ENCODE measurements at regions not wholly inside any gene's neighbourhood (a gene's known extent, or its start where the extent isn't known, plus 50 kb on each side); places are given as distances from the start of the nearest gene placed in this dataset.

DNA sequence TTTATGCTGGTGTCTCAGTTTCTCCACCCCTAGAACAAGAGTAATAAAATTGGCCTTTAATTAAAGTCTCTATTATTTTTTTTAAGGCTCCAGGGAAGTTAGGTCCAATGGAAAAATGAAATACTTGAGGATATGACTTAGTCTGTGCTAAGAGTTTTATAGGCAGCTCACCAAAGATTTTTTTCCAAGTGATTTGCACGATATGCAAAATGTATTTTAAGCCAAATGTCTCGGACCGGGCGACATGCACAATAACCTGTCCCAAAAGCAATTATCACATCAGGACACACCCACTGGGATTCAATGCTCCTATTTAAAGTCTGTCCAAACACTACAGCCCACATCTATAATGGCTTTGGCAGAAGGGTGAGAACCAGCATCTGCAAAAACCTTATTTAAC is 136.1 kb upstream of the ANKH start:
- no peak overlapping the region for H3K27ac ChIP-seq
- TF ChIP-seq, protein P1, sequence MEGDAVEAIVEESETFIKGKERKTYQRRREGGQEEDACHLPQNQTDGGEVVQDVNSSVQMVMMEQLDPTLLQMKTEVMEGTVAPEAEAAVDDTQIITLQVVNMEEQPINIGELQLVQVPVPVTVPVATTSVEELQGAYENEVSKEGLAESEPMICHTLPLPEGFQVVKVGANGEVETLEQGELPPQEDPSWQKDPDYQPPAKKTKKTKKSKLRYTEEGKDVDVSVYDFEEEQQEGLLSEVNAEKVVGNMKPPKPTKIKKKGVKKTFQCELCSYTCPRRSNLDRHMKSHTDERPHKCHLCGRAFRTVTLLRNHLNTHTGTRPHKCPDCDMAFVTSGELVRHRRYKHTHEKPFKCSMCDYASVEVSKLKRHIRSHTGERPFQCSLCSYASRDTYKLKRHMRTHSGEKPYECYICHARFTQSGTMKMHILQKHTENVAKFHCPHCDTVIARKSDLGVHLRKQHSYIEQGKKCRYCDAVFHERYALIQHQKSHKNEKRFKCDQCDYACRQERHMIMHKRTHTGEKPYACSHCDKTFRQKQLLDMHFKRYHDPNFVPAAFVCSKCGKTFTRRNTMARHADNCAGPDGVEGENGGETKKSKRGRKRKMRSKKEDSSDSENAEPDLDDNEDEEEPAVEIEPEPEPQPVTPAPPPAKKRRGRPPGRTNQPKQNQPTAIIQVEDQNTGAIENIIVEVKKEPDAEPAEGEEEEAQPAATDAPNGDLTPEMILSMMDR (conservative IDR thresholded peaks at IDR 0.05) = no peak

DNA sequence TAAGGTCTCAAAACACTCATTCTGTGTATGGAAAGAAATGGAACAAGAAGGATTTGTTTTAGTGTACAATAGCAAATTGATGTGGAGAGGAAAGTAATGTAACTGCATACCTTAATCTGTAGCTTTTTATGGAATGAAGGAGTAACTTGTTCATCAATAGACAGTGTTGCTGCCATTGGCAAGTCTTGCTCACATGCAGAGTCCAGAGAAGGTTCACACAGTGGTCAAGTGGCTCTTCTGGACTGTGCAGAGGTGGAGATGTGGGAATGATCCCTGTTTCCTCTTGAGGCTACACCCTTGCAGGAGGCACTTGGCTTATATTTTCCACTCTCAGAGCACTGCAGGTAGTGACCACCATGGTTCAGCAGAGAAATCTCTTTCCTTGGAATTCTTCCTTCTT is 132.9 kb upstream of the ANKH start:
- TF ChIP-seq, protein P1 (conservative IDR thresholded peaks at IDR 0.05) = no peak
- no peak overlapping the region for H3K27ac ChIP-seq

DNA sequence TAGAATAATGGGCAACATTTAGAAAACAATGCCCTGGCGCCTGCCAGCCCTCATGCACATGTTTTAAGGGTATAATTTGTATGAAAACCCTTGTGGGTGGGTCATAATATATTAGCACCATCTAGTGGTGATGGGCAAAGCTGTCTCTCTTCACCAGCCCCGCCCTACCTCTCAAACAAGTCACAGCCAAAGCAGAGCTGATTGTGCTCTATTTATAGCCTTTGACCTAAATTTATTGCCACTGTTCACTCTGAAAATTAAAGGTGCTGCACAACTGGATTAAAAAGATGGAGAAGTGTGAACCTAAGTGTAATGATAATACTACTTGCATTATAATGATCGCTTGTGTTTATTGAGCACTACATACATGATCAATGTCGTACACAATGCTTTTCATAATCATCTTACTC is 131.9 kb upstream of the ANKH start:
- no peak overlapping the region for H3K27ac ChIP-seq
- TF ChIP-seq, protein P1 (conservative IDR thresholded peaks at IDR 0.05) = peak; percentile 94

DNA sequence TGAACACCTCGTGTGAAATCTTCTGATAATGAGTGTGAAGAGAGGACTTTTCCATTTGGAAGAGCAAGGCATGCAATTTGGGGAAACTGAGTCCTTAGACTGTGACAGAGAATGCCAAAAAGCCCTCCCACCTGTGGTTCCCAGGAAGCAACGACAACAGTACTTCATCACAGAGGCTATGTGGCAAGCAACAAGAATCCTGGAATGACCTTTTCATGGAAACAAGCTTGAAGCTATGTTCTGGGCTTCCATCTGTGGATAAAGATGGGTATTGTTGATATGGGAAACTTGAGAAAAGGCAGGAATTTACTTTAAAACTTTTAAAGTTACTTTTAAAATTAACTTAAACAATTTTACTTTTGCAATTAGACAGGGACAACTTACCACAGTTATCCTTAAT is 131.2 kb upstream of the ANKH start:
- no peak overlapping the region for H3K27ac ChIP-seq
- TF ChIP-seq, protein P1 (conservative IDR thresholded peaks at IDR 0.05) = no peak

DNA sequence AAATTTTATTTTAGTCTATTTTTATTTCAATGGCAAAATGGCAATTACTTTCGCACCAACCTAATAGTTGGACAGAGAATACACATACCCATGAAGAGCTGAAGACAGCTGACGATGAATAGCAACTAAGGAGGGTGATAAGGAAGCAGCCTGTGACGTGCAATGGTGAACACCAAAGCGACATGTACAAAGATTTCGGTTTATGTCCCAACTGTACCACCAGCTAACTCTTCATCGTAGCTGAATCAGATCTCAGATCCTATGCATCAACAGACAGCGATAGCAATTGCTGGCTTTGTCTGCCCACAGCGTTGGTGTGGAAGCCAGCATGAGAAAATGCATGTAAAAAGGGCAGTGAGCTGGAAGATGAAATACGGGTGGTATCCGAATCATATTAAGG is 130.6 kb upstream of the ANKH start:
- no peak overlapping the region for H3K27ac ChIP-seq
- TF ChIP-seq, protein P1 (conservative IDR thresholded peaks at IDR 0.05) = no peak

DNA sequence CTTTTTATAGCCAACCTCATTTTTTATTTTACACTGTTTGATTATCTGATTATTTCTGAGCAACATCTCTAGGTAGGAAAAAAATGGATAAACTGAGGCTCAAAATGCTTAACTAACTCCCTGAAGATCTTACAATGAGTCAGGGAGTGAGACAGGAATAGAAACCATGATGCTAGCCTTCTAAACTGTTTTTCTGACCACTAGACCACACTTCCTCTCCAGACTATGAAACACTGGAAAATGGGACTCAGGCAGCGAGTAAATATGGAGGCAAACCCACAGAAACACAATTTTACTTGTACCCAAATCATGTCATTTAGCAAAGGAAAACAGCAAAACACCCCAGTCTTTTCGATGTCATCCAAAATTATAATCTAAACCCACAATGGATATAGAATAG is 129.9 kb upstream of the ANKH start:
- no peak overlapping the region for H3K27ac ChIP-seq
- TF ChIP-seq, protein P1 (conservative IDR thresholded peaks at IDR 0.05) = no peak

DNA sequence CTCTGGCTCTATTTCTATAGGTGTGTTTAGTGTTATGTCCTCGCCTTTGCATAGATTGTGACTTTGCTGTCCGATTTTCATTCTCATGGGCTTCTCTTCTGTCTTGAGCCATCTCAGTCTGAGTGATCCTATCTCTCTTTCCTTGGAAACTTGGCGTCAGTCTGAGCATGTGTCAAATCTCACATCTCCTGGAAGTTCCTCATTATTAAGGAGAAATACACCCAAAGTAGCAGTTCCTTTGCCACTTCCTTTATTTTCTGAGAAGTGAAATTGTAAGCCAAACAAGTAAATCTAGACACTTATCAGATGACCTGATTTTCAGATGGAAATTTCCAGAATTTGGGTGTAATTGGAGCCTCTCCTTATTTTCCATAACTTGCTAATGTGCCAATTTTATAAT is 126.9 kb upstream of the ANKH start:
- TF ChIP-seq, protein P1 (conservative IDR thresholded peaks at IDR 0.05) = no peak

DNA sequence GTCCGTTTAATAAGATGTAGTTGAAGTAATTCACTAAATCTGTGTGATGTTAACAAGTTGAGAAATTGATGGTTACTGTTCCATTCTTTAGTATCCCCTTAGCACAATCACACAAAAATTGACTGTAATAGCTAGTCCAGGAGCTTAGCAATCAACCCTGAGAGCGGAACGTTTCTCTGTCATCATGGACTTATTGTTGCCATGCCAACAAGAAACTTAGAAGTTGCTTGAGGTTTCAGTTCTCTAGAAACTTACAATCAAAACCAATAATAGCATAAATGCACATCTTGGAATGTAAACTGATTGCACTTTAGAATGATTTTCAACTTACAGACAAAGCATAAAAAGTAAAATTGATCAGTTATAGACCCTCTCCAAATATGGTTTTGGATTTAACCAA is 125.4 kb upstream of the ANKH start:
- TF ChIP-seq, protein P1 (conservative IDR thresholded peaks at IDR 0.05) = no peak
- no peak overlapping the region for H3K27ac ChIP-seq

More for the DNA sequence above, 126.9 kb upstream of the ANKH start:
- H3K27ac ChIP-seq = no peak overlapping the region

All from VCaP (cell line).